ENCODE measurements at regions not wholly inside any gene's neighbourhood (a gene's known extent, or its start where the extent isn't known, plus 50 kb on each side); places are given as distances from the start of the nearest gene placed in this dataset.

DNA sequence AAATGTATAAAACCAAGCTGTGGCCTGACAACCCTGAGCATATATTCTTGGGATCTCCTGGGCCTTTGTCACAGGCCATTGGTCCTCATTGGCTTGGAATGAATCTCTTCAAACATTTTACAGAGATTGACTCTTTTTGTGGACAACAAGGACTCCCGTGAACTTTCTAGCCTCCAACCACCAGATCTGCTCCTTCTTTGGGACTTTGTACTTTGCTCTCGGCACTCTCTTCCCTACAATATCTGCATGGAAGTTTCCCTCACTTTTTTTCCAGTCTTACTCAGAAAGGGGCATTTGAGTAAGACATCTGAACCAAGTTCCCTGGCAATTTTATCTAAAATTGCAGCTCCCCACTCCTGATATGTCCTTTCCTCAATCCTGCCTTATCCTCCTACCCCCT, 158.8 kb downstream of the PHLDA1 start:
- Histone ChIP-seq H3K4me3 (ENCODE audit: low read length) (no peak overlapping the region), H3K9ac (ENCODE audit: low read length) (no peak overlapping the region), H4K20me1 (ENCODE audit: insufficient read depth, low read length) (no peaks in the 10 kb centered on the region), H3K4me1 (ENCODE audit: low read length) (no peaks in the 10 kb centered on the region), H2AFZ (ENCODE audit: low read depth, low read length) (no peak overlapping the region), H3K27me3 (ENCODE audit: low read depth, low read length) (no peaks in the 10 kb centered on the region), H3K36me3 (replicated peaks; ENCODE audit: low read depth, low read length) (no peaks in the 10 kb centered on the region), H3K27ac (ENCODE audit: low read length) (no peak overlapping the region), H3K4me2 (ENCODE audit: low read length) (no peak overlapping the region), H3K9me3 (ENCODE audit: insufficient read depth, low read length) (no peaks in the 10 kb centered on the region), H3K79me2 (ENCODE audit: low read length) (no peaks in the 10 kb centered on the region)
- TF ChIP-seq EZH2phosphoT487 (IDR thresholded peaks at IDR 0.05; ENCODE audit: low read depth) = no peak
- no peak for TF ChIP-seq CTCF (IDR thresholded peaks at IDR 0.05; ENCODE audit: low read depth, low read length)

GRCh38 chr12:75870878-75871277, 160.7 kb downstream of the PHLDA1 start:
- Histone ChIP-seq H4K20me1 (ENCODE audit: insufficient read depth, low read length) (no peaks in the 10 kb centered on the region), H3K27me3 (ENCODE audit: low read depth, low read length) (no peaks in the 10 kb centered on the region), H3K27ac (ENCODE audit: low read length) (no peak overlapping the region), H2AFZ (ENCODE audit: low read depth, low read length) (no peak overlapping the region), H3K36me3 (replicated peaks; ENCODE audit: low read depth, low read length) (no peaks in the 10 kb centered on the region), H3K79me2 (ENCODE audit: low read length) (no peaks in the 10 kb centered on the region), H3K9ac (ENCODE audit: low read length) (no peak overlapping the region), H3K4me2 (ENCODE audit: low read length) (no peak overlapping the region), H3K9me3 (ENCODE audit: insufficient read depth, low read length) (no peaks in the 10 kb centered on the region), H3K4me3 (ENCODE audit: low read length) (no peak overlapping the region), H3K4me1 (ENCODE audit: low read length) (no peaks in the 10 kb centered on the region)
- TF ChIP-seq CTCF (IDR thresholded peaks at IDR 0.05; ENCODE audit: low read depth, low read length) (no peak), EZH2phosphoT487 (IDR thresholded peaks at IDR 0.05; ENCODE audit: low read depth) (no peak)

GRCh38 chr12:75868501-75868900, 163.1 kb downstream of the PHLDA1 start:
- Histone ChIP-seq H3K27ac (ENCODE audit: low read length) (no peak overlapping the region), H3K4me3 (ENCODE audit: low read length) (no peak overlapping the region), H3K9me3 (ENCODE audit: insufficient read depth, low read length) (no peaks in the 10 kb centered on the region), H3K4me1 (ENCODE audit: low read length) (no peaks in the 10 kb centered on the region), H3K79me2 (ENCODE audit: low read length) (no peaks in the 10 kb centered on the region), H2AFZ (ENCODE audit: low read depth, low read length) (no peak overlapping the region), H3K27me3 (ENCODE audit: low read depth, low read length) (no peaks in the 10 kb centered on the region), H3K9ac (ENCODE audit: low read length) (no peak overlapping the region), H3K36me3 (replicated peaks; ENCODE audit: low read depth, low read length) (no peaks in the 10 kb centered on the region), H4K20me1 (ENCODE audit: insufficient read depth, low read length) (no peaks in the 10 kb centered on the region), H3K4me2 (ENCODE audit: low read length) (no peak overlapping the region)
- no peak for TF ChIP-seq EZH2phosphoT487 (IDR thresholded peaks at IDR 0.05; ENCODE audit: low read depth)
- TF ChIP-seq CTCF (IDR thresholded peaks at IDR 0.05; ENCODE audit: low read depth, low read length) = no peak

GRCh38 chr12:75865315-75865714, 166.3 kb downstream of the PHLDA1 start:
- Histone ChIP-seq H3K4me3 (ENCODE audit: low read length) (no peak overlapping the region), H3K79me2 (ENCODE audit: low read length) (no peaks in the 10 kb centered on the region), H3K27ac (ENCODE audit: low read length) (no peak overlapping the region), H3K4me2 (ENCODE audit: low read length) (no peak overlapping the region), H3K36me3 (replicated peaks; ENCODE audit: low read depth, low read length) (no peaks in the 10 kb centered on the region), H3K9ac (ENCODE audit: low read length) (no peak overlapping the region), H3K9me3 (ENCODE audit: insufficient read depth, low read length) (no peaks in the 10 kb centered on the region), H2AFZ (ENCODE audit: low read depth, low read length) (no peak overlapping the region), H3K4me1 (ENCODE audit: low read length) (no peaks in the 10 kb centered on the region), H4K20me1 (ENCODE audit: insufficient read depth, low read length) (no peaks in the 10 kb centered on the region), H3K27me3 (ENCODE audit: low read depth, low read length) (no peaks in the 10 kb centered on the region)
- TF ChIP-seq CTCF (IDR thresholded peaks at IDR 0.05; ENCODE audit: low read depth, low read length) = no peak
- TF ChIP-seq EZH2phosphoT487 (IDR thresholded peaks at IDR 0.05; ENCODE audit: low read depth) = no peak
